Liver (tissue), 3 donors: ENCODE measurements at regions not wholly inside any gene's neighbourhood (a gene's known extent, or its start where the extent isn't known, plus 50 kb on each side); places are given as distances from the start of the nearest gene placed in this dataset.

Experiments
- EGR1 ChIP-seq, 2 donors: IDR thresholded peaks; 2 replicates each; pipeline ENCODE4 v1.6.1; 2016 to 2018; ENCODE audit warnings: antibody characterized with exemption in 2 of 2, low read depth in 2 of 2
- FOXA1 ChIP-seq: IDR thresholded peaks from 2 replicates; pipeline ENCODE4 v1.6.1; 2016; ENCODE audit warnings: antibody characterized with exemption
- GABPA ChIP-seq, 2 donors: IDR thresholded peaks in 1 of 2; conservative IDR thresholded peaks in 1 of 2; 2 replicates each; pipeline ENCODE4 v1.6.1; 2016; ENCODE audit warnings: antibody characterized with exemption in 2 of 2, mild to moderate bottlenecking in 1 of 2, moderate library complexity in 1 of 2
- JUND ChIP-seq, 2 donors: IDR thresholded peaks; 2 replicates each; pipeline ENCODE4 v1.6.1; 2016; ENCODE audit warnings: antibody characterized with exemption in 2 of 2
- RXRA ChIP-seq, 2 donors: IDR thresholded peaks; 2 replicates each; pipeline ENCODE4 v1.6.1; 2017 to 2018; ENCODE audit warnings: antibody characterized with exemption in 2 of 2, mild to moderate bottlenecking in 1 of 2
- SP1 ChIP-seq: IDR thresholded peaks from 2 replicates; pipeline ENCODE4 v1.6.1; 2018; ENCODE audit warnings: antibody characterized with exemption, mild to moderate bottlenecking
- TAF1 ChIP-seq: conservative IDR thresholded peaks from 2 replicates; pipeline ENCODE4 v1.6.1; 2016; ENCODE audit warnings: antibody characterized with exemption, mild to moderate bottlenecking
- YY1 ChIP-seq: IDR thresholded peaks from 2 replicates; pipeline ENCODE4 v1.6.1; 2016; ENCODE audit warnings: antibody characterized with exemption, mild to moderate bottlenecking
- TF ChIP-seq, protein P1 (sequence below): fragments of 150-350 bp; IDR thresholded peaks from 2 replicates; pipeline ENCODE4 v1.5.1; 2017; ENCODE audit warnings: improper control_type of control experiment, low read depth, low read length; ENCODE audit not compliant: missing input control
- TF ChIP-seq, protein P2 (sequence below): IDR thresholded peaks from 2 replicates; pipeline ENCODE4 v1.6.1; 2016; ENCODE audit warnings: antibody characterized with exemption, mild to moderate bottlenecking
- TF ChIP-seq, protein P3 (sequence below): IDR thresholded peaks from 2 replicates; pipeline ENCODE4 v1.6.1; 2016; ENCODE audit warnings: antibody characterized with exemption
- TF ChIP-seq, protein P4 (sequence below): IDR thresholded peaks from 2 replicates; pipeline ENCODE4 v1.6.1; 2016; ENCODE audit warnings: antibody characterized with exemption
- TF ChIP-seq, protein P5 (sequence below): IDR thresholded peaks from 2 replicates; pipeline ENCODE4 v1.6.1; 2016; ENCODE audit warnings: antibody characterized with exemption
- donor health status: healthy.
- donor health status: healthy.

DNA sequence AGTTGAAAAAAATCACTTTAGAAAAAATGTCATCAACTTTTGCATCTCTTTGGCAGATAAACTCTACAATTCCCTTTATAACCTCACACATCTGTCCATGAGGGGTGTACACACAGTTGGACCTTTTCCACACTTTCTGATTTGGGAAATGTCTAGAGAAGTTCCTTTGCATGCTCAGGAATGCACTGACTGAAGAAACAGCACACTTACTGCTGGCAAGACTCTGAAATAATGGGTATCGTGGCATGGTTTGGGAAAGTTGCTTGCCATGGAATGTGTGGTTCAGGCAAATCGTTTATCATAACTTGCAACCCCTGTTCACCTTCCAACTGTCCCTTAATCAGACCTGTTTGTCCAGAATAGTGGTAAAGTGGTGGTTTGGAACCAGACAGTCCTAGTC, 135.3 kb upstream of the TGFBR2 start:
- TF ChIP-seq, protein P1, sequence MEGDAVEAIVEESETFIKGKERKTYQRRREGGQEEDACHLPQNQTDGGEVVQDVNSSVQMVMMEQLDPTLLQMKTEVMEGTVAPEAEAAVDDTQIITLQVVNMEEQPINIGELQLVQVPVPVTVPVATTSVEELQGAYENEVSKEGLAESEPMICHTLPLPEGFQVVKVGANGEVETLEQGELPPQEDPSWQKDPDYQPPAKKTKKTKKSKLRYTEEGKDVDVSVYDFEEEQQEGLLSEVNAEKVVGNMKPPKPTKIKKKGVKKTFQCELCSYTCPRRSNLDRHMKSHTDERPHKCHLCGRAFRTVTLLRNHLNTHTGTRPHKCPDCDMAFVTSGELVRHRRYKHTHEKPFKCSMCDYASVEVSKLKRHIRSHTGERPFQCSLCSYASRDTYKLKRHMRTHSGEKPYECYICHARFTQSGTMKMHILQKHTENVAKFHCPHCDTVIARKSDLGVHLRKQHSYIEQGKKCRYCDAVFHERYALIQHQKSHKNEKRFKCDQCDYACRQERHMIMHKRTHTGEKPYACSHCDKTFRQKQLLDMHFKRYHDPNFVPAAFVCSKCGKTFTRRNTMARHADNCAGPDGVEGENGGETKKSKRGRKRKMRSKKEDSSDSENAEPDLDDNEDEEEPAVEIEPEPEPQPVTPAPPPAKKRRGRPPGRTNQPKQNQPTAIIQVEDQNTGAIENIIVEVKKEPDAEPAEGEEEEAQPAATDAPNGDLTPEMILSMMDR = no peak
- TF ChIP-seq, protein P2, sequence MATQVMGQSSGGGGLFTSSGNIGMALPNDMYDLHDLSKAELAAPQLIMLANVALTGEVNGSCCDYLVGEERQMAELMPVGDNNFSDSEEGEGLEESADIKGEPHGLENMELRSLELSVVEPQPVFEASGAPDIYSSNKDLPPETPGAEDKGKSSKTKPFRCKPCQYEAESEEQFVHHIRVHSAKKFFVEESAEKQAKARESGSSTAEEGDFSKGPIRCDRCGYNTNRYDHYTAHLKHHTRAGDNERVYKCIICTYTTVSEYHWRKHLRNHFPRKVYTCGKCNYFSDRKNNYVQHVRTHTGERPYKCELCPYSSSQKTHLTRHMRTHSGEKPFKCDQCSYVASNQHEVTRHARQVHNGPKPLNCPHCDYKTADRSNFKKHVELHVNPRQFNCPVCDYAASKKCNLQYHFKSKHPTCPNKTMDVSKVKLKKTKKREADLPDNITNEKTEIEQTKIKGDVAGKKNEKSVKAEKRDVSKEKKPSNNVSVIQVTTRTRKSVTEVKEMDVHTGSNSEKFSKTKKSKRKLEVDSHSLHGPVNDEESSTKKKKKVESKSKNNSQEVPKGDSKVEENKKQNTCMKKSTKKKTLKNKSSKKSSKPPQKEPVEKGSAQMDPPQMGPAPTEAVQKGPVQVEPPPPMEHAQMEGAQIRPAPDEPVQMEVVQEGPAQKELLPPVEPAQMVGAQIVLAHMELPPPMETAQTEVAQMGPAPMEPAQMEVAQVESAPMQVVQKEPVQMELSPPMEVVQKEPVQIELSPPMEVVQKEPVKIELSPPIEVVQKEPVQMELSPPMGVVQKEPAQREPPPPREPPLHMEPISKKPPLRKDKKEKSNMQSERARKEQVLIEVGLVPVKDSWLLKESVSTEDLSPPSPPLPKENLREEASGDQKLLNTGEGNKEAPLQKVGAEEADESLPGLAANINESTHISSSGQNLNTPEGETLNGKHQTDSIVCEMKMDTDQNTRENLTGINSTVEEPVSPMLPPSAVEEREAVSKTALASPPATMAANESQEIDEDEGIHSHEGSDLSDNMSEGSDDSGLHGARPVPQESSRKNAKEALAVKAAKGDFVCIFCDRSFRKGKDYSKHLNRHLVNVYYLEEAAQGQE = no peak
- no peak for TF ChIP-seq GABPA (IDR thresholded peaks at IDR 0.05 in 1 of 2, conservative IDR thresholded peaks at IDR 0.05 in 1 of 2)
- TF ChIP-seq TAF1 = no peak
- no peak for TF ChIP-seq EGR1 (IDR thresholded peaks at IDR 0.05; ENCODE audit: low read depth in 2 of 2)
- TF ChIP-seq, protein P3, sequence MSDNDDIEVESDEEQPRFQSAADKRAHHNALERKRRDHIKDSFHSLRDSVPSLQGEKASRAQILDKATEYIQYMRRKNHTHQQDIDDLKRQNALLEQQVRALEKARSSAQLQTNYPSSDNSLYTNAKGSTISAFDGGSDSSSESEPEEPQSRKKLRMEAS = no peak
- TF ChIP-seq RXRA (IDR thresholded peaks at IDR 0.05) = no peak
- no peak for TF ChIP-seq JUND (IDR thresholded peaks at IDR 0.05)
- no peak for TF ChIP-seq SP1
- TF ChIP-seq FOXA1 = no peak
- TF ChIP-seq, protein P4, sequence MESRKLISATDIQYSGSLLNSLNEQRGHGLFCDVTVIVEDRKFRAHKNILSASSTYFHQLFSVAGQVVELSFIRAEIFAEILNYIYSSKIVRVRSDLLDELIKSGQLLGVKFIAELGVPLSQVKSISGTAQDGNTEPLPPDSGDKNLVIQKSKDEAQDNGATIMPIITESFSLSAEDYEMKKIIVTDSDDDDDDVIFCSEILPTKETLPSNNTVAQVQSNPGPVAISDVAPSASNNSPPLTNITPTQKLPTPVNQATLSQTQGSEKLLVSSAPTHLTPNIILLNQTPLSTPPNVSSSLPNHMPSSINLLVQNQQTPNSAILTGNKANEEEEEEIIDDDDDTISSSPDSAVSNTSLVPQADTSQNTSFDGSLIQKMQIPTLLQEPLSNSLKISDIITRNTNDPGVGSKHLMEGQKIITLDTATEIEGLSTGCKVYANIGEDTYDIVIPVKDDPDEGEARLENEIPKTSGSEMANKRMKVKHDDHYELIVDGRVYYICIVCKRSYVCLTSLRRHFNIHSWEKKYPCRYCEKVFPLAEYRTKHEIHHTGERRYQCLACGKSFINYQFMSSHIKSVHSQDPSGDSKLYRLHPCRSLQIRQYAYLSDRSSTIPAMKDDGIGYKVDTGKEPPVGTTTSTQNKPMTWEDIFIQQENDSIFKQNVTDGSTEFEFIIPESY = no peak
- TF ChIP-seq YY1 = no peak
- TF ChIP-seq, protein P5, sequence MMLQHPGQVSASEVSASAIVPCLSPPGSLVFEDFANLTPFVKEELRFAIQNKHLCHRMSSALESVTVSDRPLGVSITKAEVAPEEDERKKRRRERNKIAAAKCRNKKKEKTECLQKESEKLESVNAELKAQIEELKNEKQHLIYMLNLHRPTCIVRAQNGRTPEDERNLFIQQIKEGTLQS = no peak
